ENCODE measurements at regions not wholly inside any gene's neighbourhood (a gene's known extent, or its start where the extent isn't known, plus 50 kb on each side); places are given as distances from the start of the nearest gene placed in this dataset.

- H3K4me1 Mint-ChIP-seq: peaks cover 5 to 34% (median 28%) of the 10 kb centered on the region in 7 donors
- peak overlapping the region in 5 of 9 donors; percentile 3 to 72 (median 66) for H3K27ac Mint-ChIP-seq
- no peak for DNase-seq
- H3K9me3 Mint-ChIP-seq: peaks cover 0 to 1% (median 0%) of the 10 kb centered on the region in 11 donors
- ChIA-PET POLR2A (no interaction called here), CTCF (no interaction called here)
- Histone ChIP-seq H3K4me3 (ENCODE audit: low read length) (no peak overlapping the region), H3K27ac (ENCODE audit: low read depth, low read length) (no peak overlapping the region), H3K36me3 (ENCODE audit: control insufficient read depth in 2 of 3, insufficient read depth in 3 of 3, low read length in 3 of 3) (no peaks in the 10 kb centered on the region), H3K27me3 (ENCODE audit: control insufficient read depth in 2 of 2, insufficient read depth in 2 of 2, low read length in 2 of 2) (no peaks in the 10 kb centered on the region), H3K9me3 (ENCODE audit: control insufficient read depth in 2 of 3, low read length in 3 of 3) (no peaks in the 10 kb centered on the region), H3K4me1 (ENCODE audit: control insufficient read depth in 2 of 2, insufficient read depth in 2 of 2, low read length in 2 of 2) (no peaks in the 10 kb centered on the region)
- intact Hi-C loops (cut with micrococcal nuclease): no loop called here
- H3K27me3 Mint-ChIP-seq: peaks cover 8 to 28% (median 14%) of the 10 kb centered on the region in 5 donors
- ATAC-seq: no peak
- H3K36me3 Mint-ChIP-seq: peaks cover 0 to 2% (median 0%) of the 10 kb centered on the region in 5 donors
- peak overlapping the region in 9 of 10 donors; percentile 4 to 63 (median 42) for H3K4me3 Mint-ChIP-seq
Observed at GRCh38 chr16:79767421-79768275, 167.1 kb upstream of the MAF start.

GRCh38 chr16:79765901-79766394, 165.4 kb upstream of the MAF start:
- ChIA-PET POLR2A (interaction anchor here (0.5 kb wide), 1 partner anchor 46 kb away, joined by 3 read pairs; no protein-coding TSS in a partner anchor), CTCF (no interaction called here)
- no peak overlapping the region for H3K27ac Mint-ChIP-seq
- no peaks in the 10 kb centered on the region for H3K9me3 ChIP-seq (ENCODE audit: control insufficient read depth in 2 of 3, low read length in 3 of 3)
- intact Hi-C loops (cut with micrococcal nuclease): no loop called here
- peaks cover 0 to 2% (median 0%) of the 10 kb centered on the region in 5 donors for H3K36me3 Mint-ChIP-seq
- H3K4me3 ChIP-seq (ENCODE audit: low read length): no peak overlapping the region
- H3K36me3 ChIP-seq (ENCODE audit: control insufficient read depth in 2 of 3, insufficient read depth in 3 of 3, low read length in 3 of 3): no peaks in the 10 kb centered on the region
- H3K4me1 Mint-ChIP-seq: peaks cover 3 to 30% (median 26%) of the 10 kb centered on the region in 7 donors
- DNase-seq: no peak
- no peak overlapping the region for H3K4me3 Mint-ChIP-seq
- no peaks in the 10 kb centered on the region for H3K27me3 ChIP-seq (ENCODE audit: control insufficient read depth in 2 of 2, insufficient read depth in 2 of 2, low read length in 2 of 2)
- no peaks in the 10 kb centered on the region for H3K4me1 ChIP-seq (ENCODE audit: control insufficient read depth in 2 of 2, insufficient read depth in 2 of 2, low read length in 2 of 2)
- ATAC-seq: no peak
- peaks cover 0 to 17% (median 11%) of the 10 kb centered on the region in 5 donors for H3K27me3 Mint-ChIP-seq
- no peak overlapping the region for H3K27ac ChIP-seq (ENCODE audit: low read depth, low read length)
- H3K9me3 Mint-ChIP-seq: peaks cover 0 to 1% (median 0%) of the 10 kb centered on the region in 11 donors

- Histone ChIP-seq H3K4me3 (ENCODE audit: low read length) (no peak overlapping the region), H3K4me1 (ENCODE audit: control insufficient read depth in 2 of 2, insufficient read depth in 2 of 2, low read length in 2 of 2) (no peaks in the 10 kb centered on the region), H3K9me3 (ENCODE audit: control insufficient read depth in 2 of 3, low read length in 3 of 3) (no peaks in the 10 kb centered on the region), H3K36me3 (ENCODE audit: control insufficient read depth in 2 of 3, insufficient read depth in 3 of 3, low read length in 3 of 3) (no peaks in the 10 kb centered on the region), H3K27ac (ENCODE audit: low read depth, low read length) (no peak overlapping the region), H3K27me3 (ENCODE audit: control insufficient read depth in 2 of 2, insufficient read depth in 2 of 2, low read length in 2 of 2) (no peaks in the 10 kb centered on the region)
- peaks cover 0 to 26% (median 23%) of the 10 kb centered on the region in 7 donors for H3K4me1 Mint-ChIP-seq
- no peak overlapping the region for H3K4me3 Mint-ChIP-seq
- ChIA-PET CTCF (no interaction called here), POLR2A (no interaction called here)
- peaks cover 0 to 13% (median 8%) of the 10 kb centered on the region in 5 donors for H3K27me3 Mint-ChIP-seq
- H3K36me3 Mint-ChIP-seq: peaks cover 0 to 2% (median 0%) of the 10 kb centered on the region in 5 donors
- no peak overlapping the region for H3K27ac Mint-ChIP-seq
- intact Hi-C loops (cut with micrococcal nuclease): no loop called here
- DNase-seq (no peak), ATAC-seq (no peak)
- H3K9me3 Mint-ChIP-seq: peaks cover 0 to 1% (median 0%) of the 10 kb centered on the region in 11 donors
Observed at GRCh38 chr16:79765431-79765830, 164.9 kb upstream of the MAF start.

- no peak overlapping the region for H3K27ac ChIP-seq (ENCODE audit: low read depth, low read length)
- ChIA-PET POLR2A (no interaction called here), CTCF (no interaction called here)
- peaks cover 0 to 1% (median 0%) of the 10 kb centered on the region in 11 donors for H3K9me3 Mint-ChIP-seq
- H3K4me3 Mint-ChIP-seq: no peak overlapping the region
- H3K27me3 Mint-ChIP-seq: peaks cover 0 to 12% (median 8%) of the 10 kb centered on the region in 5 donors
- intact Hi-C loops (cut with micrococcal nuclease): no loop called here
- H3K4me3 ChIP-seq (ENCODE audit: low read length): no peak overlapping the region
- H3K27me3 ChIP-seq (ENCODE audit: control insufficient read depth in 2 of 2, insufficient read depth in 2 of 2, low read length in 2 of 2): no peaks in the 10 kb centered on the region
- no peaks in the 10 kb centered on the region for H3K9me3 ChIP-seq (ENCODE audit: control insufficient read depth in 2 of 3, low read length in 3 of 3)
- H3K36me3 ChIP-seq (ENCODE audit: control insufficient read depth in 2 of 3, insufficient read depth in 3 of 3, low read length in 3 of 3): no peaks in the 10 kb centered on the region
- no peaks in the 10 kb centered on the region for H3K4me1 ChIP-seq (ENCODE audit: control insufficient read depth in 2 of 2, insufficient read depth in 2 of 2, low read length in 2 of 2)
- H3K27ac Mint-ChIP-seq: no peak overlapping the region
- H3K4me1 Mint-ChIP-seq: peaks cover 0 to 19% (median 16%) of the 10 kb centered on the region in 7 donors
- no peaks in the 10 kb centered on the region for H3K36me3 Mint-ChIP-seq
- DNase-seq (no peak), ATAC-seq (no peak)
Observed at GRCh38 chr16:79764415-79765110, 164.0 kb upstream of the MAF start.

- H3K9me3 ChIP-seq (ENCODE audit: control insufficient read depth in 2 of 3, low read length in 3 of 3): no peaks in the 10 kb centered on the region
- H3K9me3 Mint-ChIP-seq: peaks cover 0 to 2% (median 0%) of the 10 kb centered on the region in 11 donors
- H3K36me3 ChIP-seq (ENCODE audit: control insufficient read depth in 2 of 3, insufficient read depth in 3 of 3, low read length in 3 of 3): no peaks in the 10 kb centered on the region
- H3K4me1 Mint-ChIP-seq: peaks cover 0 to 5% (median 0%) of the 10 kb centered on the region in 7 donors
- intact Hi-C loops (cut with micrococcal nuclease): no loop called here
- ATAC-seq: no peak
- no peaks in the 10 kb centered on the region for H3K4me1 ChIP-seq (ENCODE audit: control insufficient read depth in 2 of 2, insufficient read depth in 2 of 2, low read length in 2 of 2)
- H3K27ac Mint-ChIP-seq: no peak overlapping the region
- ChIA-PET CTCF (no interaction called here), POLR2A (no interaction called here)
- peaks cover 0 to 5% (median 0%) of the 10 kb centered on the region in 5 donors for H3K36me3 Mint-ChIP-seq
- H3K27me3 Mint-ChIP-seq: peaks cover 4 to 17% (median 9%) of the 10 kb centered on the region in 5 donors
- no peak overlapping the region for H3K27ac ChIP-seq (ENCODE audit: low read depth, low read length)
- no peaks in the 10 kb centered on the region for H3K27me3 ChIP-seq (ENCODE audit: control insufficient read depth in 2 of 2, insufficient read depth in 2 of 2, low read length in 2 of 2)
- H3K4me3 Mint-ChIP-seq: no peak overlapping the region
- no peak overlapping the region for H3K4me3 ChIP-seq (ENCODE audit: low read length)
- no peak for DNase-seq
Observed at GRCh38 chr16:79762217-79762616, 161.7 kb upstream of the MAF start.

GRCh38 chr16:79758615-79759346, 158.2 kb upstream of the MAF start:
- DNase-seq (no peak), ATAC-seq (no peak)
- Histone ChIP-seq H3K4me3 (ENCODE audit: low read length) (no peak overlapping the region), H3K27me3 (ENCODE audit: control insufficient read depth in 2 of 2, insufficient read depth in 2 of 2, low read length in 2 of 2) (no peaks in the 10 kb centered on the region), H3K27ac (ENCODE audit: low read depth, low read length) (no peak overlapping the region), H3K36me3 (ENCODE audit: control insufficient read depth in 2 of 3, insufficient read depth in 3 of 3, low read length in 3 of 3) (no peaks in the 10 kb centered on the region), H3K4me1 (ENCODE audit: control insufficient read depth in 2 of 2, insufficient read depth in 2 of 2, low read length in 2 of 2) (no peaks in the 10 kb centered on the region), H3K9me3 (ENCODE audit: control insufficient read depth in 2 of 3, low read length in 3 of 3) (no peaks in the 10 kb centered on the region)
- intact Hi-C loops (cut with micrococcal nuclease): loop anchor here in 1 of 2 donors (1.0 kb wide), 1 partner anchor 12 kb away; no protein-coding TSS in a partner anchor
- POLR2A ChIA-PET: no interaction called here
- CTCF ChIA-PET: no interaction called here
- peaks cover 0 to 12% (median 0%) of the 10 kb centered on the region in 5 donors for H3K36me3 Mint-ChIP-seq
- H3K4me1 Mint-ChIP-seq: peaks cover 3 to 29% (median 9%) of the 10 kb centered on the region in 7 donors
- H3K27me3 Mint-ChIP-seq: peaks cover 0 to 25% (median 11%) of the 10 kb centered on the region in 5 donors
- no peak overlapping the region for H3K27ac Mint-ChIP-seq
- H3K9me3 Mint-ChIP-seq: peaks cover 0 to 4% (median 0%) of the 10 kb centered on the region in 11 donors
- H3K4me3 Mint-ChIP-seq: no peak overlapping the region

All from naive thymus-derived CD4-positive, alpha-beta T cell (primary cell).